ENCODE measurements at regions not wholly inside any gene's neighbourhood (a gene's known extent, or its start where the extent isn't known, plus 50 kb on each side); places are given as distances from the start of the nearest gene placed in this dataset.

- intact Hi-C loops (cut with DNase I), result no loop called here
These were observed 193.9 kb downstream of the DLL1 start for GRCh38 chr6:170096803-170097504.

GRCh38 chr6:170096191-170096802 lies 194.6 kb downstream of the DLL1 start:
- peaks cover 0 to 3% (median 0%) of the 10 kb centered on the region in 3 donors for H3K4me1 ChIP-seq
- peaks cover 0 to 17% (median 0%) of the 10 kb centered on the region in 4 donors for H3K27me3 ChIP-seq
- H3K9me3 ChIP-seq, result no peaks in the 10 kb centered on the region
- DNase-seq, result no peak
- 84% methylated on average over 14 to 20 of the region's 23 CpGs for WGBS, 2 donors
- no peak for TF ChIP-seq POLR2A (IDR thresholded peaks at IDR 0.05)
- no peak for TF ChIP-seq CTCF (IDR thresholded peaks at IDR 0.05)
- intact Hi-C loops (cut with DNase I), result no loop called here
- no peak overlapping the region for H3K4me3 ChIP-seq
- no peak overlapping the region for H3K27ac ChIP-seq
- no peaks in the 10 kb centered on the region for H3K36me3 ChIP-seq

More at GRCh38 chr6:170096803-170097504, 193.9 kb downstream of the DLL1 start:
- peaks cover 0 to 17% (median 0%) of the 10 kb centered on the region in 4 donors for H3K27me3 ChIP-seq
- no peak for DNase-seq
- H3K36me3 ChIP-seq, result no peaks in the 10 kb centered on the region
- TF ChIP-seq CTCF (IDR thresholded peaks at IDR 0.05) (no peak), POLR2A (IDR thresholded peaks at IDR 0.05) (no peak)
- WGBS, 2 donors, result 28 to 71% methylated on average over 6 to 13 of the region's 22 CpGs
- no peaks in the 10 kb centered on the region for H3K9me3 ChIP-seq
- peaks cover 0 to 3% (median 0%) of the 10 kb centered on the region in 3 donors for H3K4me1 ChIP-seq
- no peak overlapping the region for H3K27ac ChIP-seq
- no peak overlapping the region for H3K4me3 ChIP-seq

GRCh38 chr6:170095273-170095981 lies 195.5 kb downstream of the DLL1 start:
- peaks cover 0 to 17% (median 0%) of the 10 kb centered on the region in 4 donors for H3K27me3 ChIP-seq
- TF ChIP-seq CTCF (IDR thresholded peaks at IDR 0.05) (no peak), POLR2A (IDR thresholded peaks at IDR 0.05) (no peak)
- WGBS, 2 donors, result 79 to 93% methylated on average over 4 to 8 of the region's 21 CpGs
- DNase-seq, result no peak
- peaks cover 0 to 3% (median 0%) of the 10 kb centered on the region in 3 donors for H3K4me1 ChIP-seq
- H3K4me3 ChIP-seq, result no peak overlapping the region
- no peaks in the 10 kb centered on the region for H3K36me3 ChIP-seq
- intact Hi-C loops (cut with DNase I), result no loop called here
- H3K27ac ChIP-seq, result no peak overlapping the region
- no peaks in the 10 kb centered on the region for H3K9me3 ChIP-seq

- peaks cover 0 to 17% (median 0%) of the 10 kb centered on the region in 4 donors for H3K27me3 ChIP-seq
- H3K9me3 ChIP-seq, result no peaks in the 10 kb centered on the region
- TF ChIP-seq CTCF (IDR thresholded peaks at IDR 0.05), result no peak
- 67 to 94% methylated on average over 1 to 5 of the region's 9 CpGs for WGBS, 2 donors
- peaks cover 0 to 7% (median 0%) of the 10 kb centered on the region in 3 donors for H3K4me1 ChIP-seq
- no peak overlapping the region for H3K4me3 ChIP-seq
- no peak for DNase-seq
- intact Hi-C loops (cut with DNase I), result no loop called here
- no peak overlapping the region for H3K27ac ChIP-seq
- no peaks in the 10 kb centered on the region for H3K36me3 ChIP-seq
These were observed 196.1 kb downstream of the DLL1 start for GRCh38 chr6:170094686-170095272.
